ENCODE measurements at regions not wholly inside any gene's neighbourhood (a gene's known extent, or its start where the extent isn't known, plus 50 kb on each side); places are given as distances from the start of the nearest gene placed in this dataset.
A peak's percentile ranks its signal among the peaks of the same experiment; 100 is the strongest.

GRCh38 chr3:157786618-157787017 lies 283.4 kb upstream of the VEPH1 start:
- Histone ChIP-seq H3K9me3 (no peaks in the 10 kb centered on the region), H3K4me1 (peaks cover 8% of the 10 kb centered on the region), H3K4me3 (ENCODE audit: low read depth, low read length) (no peak overlapping the region), H3K36me3 (no peaks in the 10 kb centered on the region), H3K27me3 (no peaks in the 10 kb centered on the region)
- TF ChIP-seq CTCF (IDR thresholded peaks at IDR 0.05; ENCODE audit: low read depth, low read length), result no peak
- DNase-seq, result no peak

- H3K36me3 ChIP-seq, result no peaks in the 10 kb centered on the region
- DNase-seq, result no peak
- no peak overlapping the region for H3K4me3 ChIP-seq (ENCODE audit: low read depth, low read length)
- H3K27me3 ChIP-seq, result no peaks in the 10 kb centered on the region
- no peaks in the 10 kb centered on the region for H3K9me3 ChIP-seq
- no peak for TF ChIP-seq CTCF (IDR thresholded peaks at IDR 0.05; ENCODE audit: low read depth, low read length)
- peaks cover 8% of the 10 kb centered on the region for H3K4me1 ChIP-seq
Observed at GRCh38 chr3:157786211-157786610, 283.0 kb upstream of the VEPH1 start.

- no peaks in the 10 kb centered on the region for H3K27me3 ChIP-seq
- H3K9me3 ChIP-seq, result no peaks in the 10 kb centered on the region
- peak; percentile 37 for DNase-seq
- peaks cover 8% of the 10 kb centered on the region for H3K4me1 ChIP-seq
- no peak overlapping the region for H3K4me3 ChIP-seq (ENCODE audit: low read depth, low read length)
- TF ChIP-seq CTCF (IDR thresholded peaks at IDR 0.05; ENCODE audit: low read depth, low read length), result no peak
- no peaks in the 10 kb centered on the region for H3K36me3 ChIP-seq
Observed at GRCh38 chr3:157785102-157785826, 282.0 kb upstream of the VEPH1 start.

DNA sequence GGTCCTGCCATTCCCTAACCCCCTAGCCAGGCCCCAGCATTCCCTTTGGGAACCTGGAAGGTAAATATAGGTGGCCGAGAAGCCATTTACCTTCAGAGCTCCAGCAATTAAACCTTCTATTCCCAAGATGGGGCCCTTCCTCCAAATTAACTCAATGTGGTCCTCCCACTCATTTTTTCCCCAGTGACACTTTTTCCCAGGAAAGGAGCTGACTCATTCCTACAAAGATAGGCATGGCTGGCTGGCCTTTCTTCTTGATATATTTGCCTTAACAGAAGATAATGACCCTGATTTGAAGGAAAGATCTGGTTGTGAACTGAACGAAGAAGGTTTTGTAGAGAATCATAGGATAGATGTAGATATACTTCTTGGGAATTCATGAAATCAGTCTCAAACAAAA lies 279.0 kb upstream of the VEPH1 start:
- no peak for DNase-seq
- Histone ChIP-seq H3K4me1 (peaks cover 8% of the 10 kb centered on the region), H3K27me3 (no peaks in the 10 kb centered on the region), H3K36me3 (no peaks in the 10 kb centered on the region), H3K9me3 (no peaks in the 10 kb centered on the region), H3K4me3 (ENCODE audit: low read depth, low read length) (no peak overlapping the region)
- TF ChIP-seq CTCF (IDR thresholded peaks at IDR 0.05; ENCODE audit: low read depth, low read length), result no peak

GRCh38 chr3:157776861-157777260 lies 273.6 kb upstream of the VEPH1 start:
- H3K9me3 ChIP-seq, result no peaks in the 10 kb centered on the region
- no peaks in the 10 kb centered on the region for H3K27me3 ChIP-seq
- DNase-seq, result no peak
- H3K36me3 ChIP-seq, result no peaks in the 10 kb centered on the region
- TF ChIP-seq CTCF (IDR thresholded peaks at IDR 0.05; ENCODE audit: low read depth, low read length), result no peak
- H3K4me3 ChIP-seq (ENCODE audit: low read depth, low read length), result no peak overlapping the region
- no peaks in the 10 kb centered on the region for H3K4me1 ChIP-seq

DNA sequence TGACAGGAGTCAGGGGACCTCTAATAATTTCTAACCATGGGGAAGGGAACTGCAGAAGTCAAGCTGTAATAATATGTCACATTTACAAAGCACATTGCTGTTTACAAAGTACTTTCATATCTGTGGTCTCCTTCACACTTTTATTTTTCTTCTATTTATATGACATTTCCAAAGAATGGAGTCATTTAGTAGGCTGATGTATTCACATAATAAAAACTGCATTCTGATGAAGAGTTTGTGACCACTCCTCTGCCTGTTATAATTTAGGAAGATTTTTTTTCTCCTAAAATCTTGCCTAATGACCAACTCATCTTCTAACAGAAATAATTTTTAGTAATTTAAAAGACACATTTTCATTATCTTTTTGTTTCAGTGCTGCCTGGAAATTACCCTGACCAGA lies 272.2 kb upstream of the VEPH1 start:
- Histone ChIP-seq H3K36me3 (no peaks in the 10 kb centered on the region), H3K4me1 (no peaks in the 10 kb centered on the region), H3K4me3 (ENCODE audit: low read depth, low read length) (no peak overlapping the region), H3K9me3 (no peaks in the 10 kb centered on the region), H3K27me3 (no peaks in the 10 kb centered on the region)
- TF ChIP-seq CTCF (IDR thresholded peaks at IDR 0.05; ENCODE audit: low read depth, low read length), result no peak
- no peak for DNase-seq
